Heart right ventricle (tissue), 16 donors: ENCODE measurements at regions not wholly inside any gene's neighbourhood (a gene's known extent, or its start where the extent isn't known, plus 50 kb on each side); places are given as distances from the start of the nearest gene placed in this dataset.

Experiments used
- ATAC-seq, 8 donors: fragments of 200-7000 bp; cut with Tn5 transposase; one replicate each; pipeline ENCODE4 v1.9.1; 2020; ENCODE audit warnings: mild to moderate bottlenecking in 8 of 8, moderate library complexity in 8 of 8, moderate number of reproducible peaks in 1 of 8
- DNase-seq, 2 donors: peaks; one replicate each; pipeline ENCODE4 v3.0.0-alpha.2; 2020
- H3K27ac ChIP-seq, 10 donors: fragments of 200-600 bp; sonication (generic) in 2 of 10; one replicate each; pipeline versions ENCODE4 v1.5.0 to v1.8.0; 2020 to 2022; ENCODE audit warnings: mild to moderate bottlenecking in 3 of 10
- H3K27me3 ChIP-seq, 7 donors: fragments of 200-600 bp; one replicate each; pipeline ENCODE4 v1.8.0; 2021 to 2022; ENCODE audit warnings: mild to moderate bottlenecking in 2 of 7
- H3K36me3 ChIP-seq, 9 donors: fragments of 200-600 bp; sonication (generic) in 1 of 9; one replicate each; pipeline versions ENCODE4 v1.5.0 to v1.8.0; 2020 to 2022; ENCODE audit warnings: mild to moderate bottlenecking in 2 of 9
- H3K4me1 ChIP-seq, 9 donors: fragments of 200-600 bp; sonication (generic) in 1 of 9; one replicate each; pipeline versions ENCODE4 v1.5.0 to v1.8.0; 2020 to 2022; ENCODE audit warnings: mild to moderate bottlenecking in 4 of 9
- H3K4me3 ChIP-seq, 10 donors: fragments of 200-600 bp; sonication (generic) in 2 of 10; one replicate each; pipeline versions ENCODE4 v1.5.0 to v1.8.0; 2020 to 2022; ENCODE audit warnings: mild to moderate bottlenecking in 7 of 10, moderate library complexity in 2 of 10
- H3K9me3 ChIP-seq, 11 donors: fragments of 200-600 bp in 10 of 11; sonication (generic) in 2 of 11; one replicate each; pipeline versions ENCODE4 v1.5.0 to v1.8.0; 2013 to 2022; ENCODE audit warnings: mild to moderate bottlenecking in 2 of 11, control low read depth in 1 of 11, moderate library complexity in 1 of 11
- WGBS, 2 donors: extraction: QIAGEN DNeasy Blood & Tissue Kit; methylation state at CpG; one replicate each; pipeline ENCODE4 v1.1.7; 2013; ENCODE audit warnings: inconsistent platforms in 1 of 2; 5-methylcytosine and 5-hydroxymethylcytosine counted together
- intact Hi-C, 10 donors: fragments of 100-400 bp; cut with DNase I; formaldehyde crosslinking; loops; one replicate each; pipeline versions ENCODE4 v1.11.1 to v1.14.2; 2022
- TF ChIP-seq, protein P1 (sequence below), 9 donors: fragments of 200-600 bp; sonication (generic) in 2 of 9; IDR thresholded peaks; one replicate each; pipeline versions ENCODE4 v1.5.0 to v1.8.0; 2021 to 2022; ENCODE audit warnings: antibody characterized with exemption in 9 of 9, mild to moderate bottlenecking in 5 of 9, moderate library complexity in 1 of 9
- donor health status: Arrhythmogenic right ventricular cardiomyopathy.
- donor health status: ischemic (EF 13 %, LVEDD 7.1; RV severe dilation, severe dysfunction).
- donor health status: healthy with polysubstance abuse.
- donor health status: DM: no; HTN: yes; CAD: no.
- donor health status: DM: no; HTN: no; CAD: no.
- donor health status: ischemic (EF 25% LVEDD 6.9; RV normal size, moderate dysfunction).
- donor health status: ischemic (EF 25% LVEDD 5.7; RV mildly dilated, moderate dysfunction).
- donor health status: healthy.
- donor health status: DM: yes; HTN: yes; CAD: no.
- donor health status: Ischemic cardiomyopathy.
- donor health status: ischemic (EF 35%, LVEDD 5.7; RV mildly dilated, moderate dysfunction).
- donor health status: nonischemic (EF 11% LVEDD 7.7; RV severe dilation, severe dysfunction).
- donor health status: DM: yes; HTN: yes; CAD: no.
- donor health status: PGD.
- donor health status: ischemic (EF 29% LVEDD 5.4; RV normal size, mild dysfunction).
- donor health status: nonischemic (EF 23%, LVEDD 6.1; RV moderate dilation, normal function).

DNA sequence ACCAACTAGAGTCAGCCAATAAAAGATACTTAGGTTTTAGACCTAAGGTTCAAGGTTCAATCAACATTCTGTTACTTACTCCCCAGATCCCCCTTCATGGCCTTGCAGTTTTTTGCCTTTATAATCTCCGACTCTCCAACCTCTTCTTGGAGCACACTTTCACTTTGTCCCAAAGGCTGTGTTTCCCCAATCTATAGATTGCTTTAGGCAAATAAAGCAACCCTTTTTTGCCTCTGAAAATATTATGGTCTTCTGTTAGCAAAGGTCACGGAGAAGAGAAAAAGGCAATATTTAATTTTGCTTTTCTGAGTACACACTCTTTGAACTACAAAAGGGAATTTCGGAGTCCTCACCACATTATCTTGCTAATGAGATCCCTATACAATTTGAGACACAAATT, 268.1 kb downstream of the PLOD2 start:
- H3K4me3 ChIP-seq, result no peak overlapping the region
- no peaks in the 10 kb centered on the region for H3K4me1 ChIP-seq
- intact Hi-C loops, result no loop called here
- H3K27ac ChIP-seq, result no peak overlapping the region
- H3K9me3 ChIP-seq, result no peaks in the 10 kb centered on the region
- TF ChIP-seq, protein P1, sequence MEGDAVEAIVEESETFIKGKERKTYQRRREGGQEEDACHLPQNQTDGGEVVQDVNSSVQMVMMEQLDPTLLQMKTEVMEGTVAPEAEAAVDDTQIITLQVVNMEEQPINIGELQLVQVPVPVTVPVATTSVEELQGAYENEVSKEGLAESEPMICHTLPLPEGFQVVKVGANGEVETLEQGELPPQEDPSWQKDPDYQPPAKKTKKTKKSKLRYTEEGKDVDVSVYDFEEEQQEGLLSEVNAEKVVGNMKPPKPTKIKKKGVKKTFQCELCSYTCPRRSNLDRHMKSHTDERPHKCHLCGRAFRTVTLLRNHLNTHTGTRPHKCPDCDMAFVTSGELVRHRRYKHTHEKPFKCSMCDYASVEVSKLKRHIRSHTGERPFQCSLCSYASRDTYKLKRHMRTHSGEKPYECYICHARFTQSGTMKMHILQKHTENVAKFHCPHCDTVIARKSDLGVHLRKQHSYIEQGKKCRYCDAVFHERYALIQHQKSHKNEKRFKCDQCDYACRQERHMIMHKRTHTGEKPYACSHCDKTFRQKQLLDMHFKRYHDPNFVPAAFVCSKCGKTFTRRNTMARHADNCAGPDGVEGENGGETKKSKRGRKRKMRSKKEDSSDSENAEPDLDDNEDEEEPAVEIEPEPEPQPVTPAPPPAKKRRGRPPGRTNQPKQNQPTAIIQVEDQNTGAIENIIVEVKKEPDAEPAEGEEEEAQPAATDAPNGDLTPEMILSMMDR (IDR thresholded peaks at IDR 0.05), result no peak
- DNase-seq (no peak), ATAC-seq (no peak)
- no peaks in the 10 kb centered on the region for H3K27me3 ChIP-seq
- H3K36me3 ChIP-seq, result no peaks in the 10 kb centered on the region
- WGBS, 2 donors, result 81 to 90% methylated on average over 3 of the region's 3 CpGs

- H3K27ac ChIP-seq, result no peak overlapping the region
- TF ChIP-seq, protein P1 (IDR thresholded peaks at IDR 0.05), result no peak
- H3K27me3 ChIP-seq, result no peaks in the 10 kb centered on the region
- no peaks in the 10 kb centered on the region for H3K36me3 ChIP-seq
- DNase-seq (no peak), ATAC-seq (no peak)
- intact Hi-C loops, result no loop called here
- no peaks in the 10 kb centered on the region for H3K9me3 ChIP-seq
- WGBS, 2 donors, result 78 to 88% methylated on average over 2 of the region's 2 CpGs
- H3K4me1 ChIP-seq, result no peaks in the 10 kb centered on the region
- no peak overlapping the region for H3K4me3 ChIP-seq
Observed at GRCh38 chr3:145893331-145893730, 267.7 kb downstream of the PLOD2 start.

GRCh38 chr3:145898487-145898886, 262.5 kb downstream of the PLOD2 start:
- 53 to 64% methylated on average over 3 of the region's 3 CpGs for WGBS, 2 donors
- TF ChIP-seq, protein P1 (IDR thresholded peaks at IDR 0.05), result no peak
- Histone ChIP-seq H3K4me1 (no peaks in the 10 kb centered on the region), H3K4me3 (peak overlapping the region in 4 of 10 donors; percentile 2 to 21 (median 18)), H3K27me3 (no peaks in the 10 kb centered on the region), H3K27ac (peak overlapping the region in 1 of 10 donors; percentile 20), H3K36me3 (no peaks in the 10 kb centered on the region), H3K9me3 (no peaks in the 10 kb centered on the region)
- DNase-seq (no peak), ATAC-seq (no peak)
- intact Hi-C loops, result no loop called here

GRCh38 chr3:145899241-145899640, 261.7 kb downstream of the PLOD2 start:
- no peak for ATAC-seq
- intact Hi-C loops, result no loop called here
- H3K4me3 ChIP-seq, result no peak overlapping the region
- H3K36me3 ChIP-seq, result no peaks in the 10 kb centered on the region
- H3K27me3 ChIP-seq, result no peaks in the 10 kb centered on the region
- DNase-seq, result no peak
- H3K27ac ChIP-seq, result peak overlapping the region in 1 of 10 donors; percentile 20
- 67 to 71% methylated on average over 4 of the region's 4 CpGs for WGBS, 2 donors
- no peaks in the 10 kb centered on the region for H3K9me3 ChIP-seq
- no peaks in the 10 kb centered on the region for H3K4me1 ChIP-seq
- TF ChIP-seq, protein P1 (IDR thresholded peaks at IDR 0.05), result no peak
